Esophagus squamous epithelium (tissue), 4 donors: ENCODE measurements at regions not wholly inside any gene's neighbourhood (a gene's known extent, or its start where the extent isn't known, plus 50 kb on each side); places are given as distances from the start of the nearest gene placed in this dataset.

Experiments used
- CTCF ChIP-seq, 6 experiments: fragments of 450-650 bp in 4 of 6; fragments of 200-600 bp in 2 of 6; sonication (generic) in 2 of 6; IDR thresholded peaks; one replicate each; pipeline ENCODE4 v1.5.1; 2016 to 2019; ENCODE audit warnings: antibody characterized with exemption in 6 of 6, mild to moderate bottlenecking in 4 of 6, moderate library complexity in 4 of 6
- POLR2A ChIP-seq, 4 donors: fragments of 450-650 bp; IDR thresholded peaks; one replicate each; pipeline ENCODE4 v1.6.1; 2017; ENCODE audit warnings: antibody characterized with exemption in 4 of 4, mild to moderate bottlenecking in 4 of 4, moderate library complexity in 3 of 4

DNA sequence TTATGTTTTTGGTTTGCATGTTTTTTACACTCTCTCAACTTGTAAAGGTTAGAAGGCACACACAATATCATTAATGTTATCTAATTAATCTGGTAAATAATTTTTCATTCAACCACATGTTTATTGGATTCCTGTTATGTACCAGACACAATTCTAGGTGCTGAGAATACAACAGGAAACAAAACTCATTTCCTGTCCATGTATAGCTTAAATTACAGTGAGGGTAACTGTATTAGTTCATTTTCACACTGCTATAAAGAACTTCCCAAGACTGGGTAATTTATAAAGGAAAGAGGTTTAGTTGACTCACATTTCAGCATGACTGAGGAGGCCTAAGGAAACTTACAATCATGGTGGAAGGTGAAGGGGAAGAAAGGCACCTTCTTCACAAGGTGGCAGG, 270.5 kb downstream of the TRIB2 start:
- TF ChIP-seq CTCF (IDR thresholded peaks at IDR 0.05) = no peak
- no peak for TF ChIP-seq POLR2A (IDR thresholded peaks at IDR 0.05)
